ENCODE measurements at regions not wholly inside any gene's neighbourhood (a gene's known extent, or its start where the extent isn't known, plus 50 kb on each side); places are given as distances from the start of the nearest gene placed in this dataset.

- DNase-seq = no peak
- TF ChIP-seq CTCF (IDR thresholded peaks at IDR 0.05) (no peak), POLR2A (IDR thresholded peaks at IDR 0.05) (no peak)
- no peak overlapping the region for H3K27ac ChIP-seq
- intact Hi-C loops (cut with DNase I; ENCODE audit: low total_unique reads) = no loop called here
- no peaks in the 10 kb centered on the region for H3K9me3 ChIP-seq
- H3K4me1 ChIP-seq = peaks cover 0 to 9% of the 10 kb centered on the region in 2 donors
- H3K27me3 ChIP-seq = no peaks in the 10 kb centered on the region
- no peak overlapping the region for H3K4me3 ChIP-seq
- H3K36me3 ChIP-seq = no peaks in the 10 kb centered on the region
These were observed 333.0 kb upstream of the N4BP1 start for GRCh38 chr16:48942996-48943395.

DNA sequence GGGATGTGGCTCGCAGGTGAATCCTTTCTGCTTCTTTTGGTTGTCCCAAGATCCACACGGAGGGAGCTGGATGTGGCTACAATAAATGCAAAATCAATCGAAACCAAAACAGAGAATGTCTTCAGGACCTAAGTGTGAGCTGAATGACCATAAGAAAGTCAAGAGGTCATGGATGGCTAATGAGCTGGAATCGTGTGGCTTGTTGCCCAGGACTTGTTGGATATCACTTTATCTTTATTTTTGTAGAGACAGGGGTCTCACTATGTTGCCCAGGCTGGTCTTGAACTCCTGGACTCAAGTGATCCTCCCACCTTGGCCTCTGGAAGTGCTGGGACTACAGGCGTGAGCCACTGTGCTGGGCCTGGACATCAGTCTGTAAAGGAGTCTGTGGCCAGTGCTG is 326.8 kb upstream of the N4BP1 start:
- no peak for DNase-seq
- intact Hi-C loops (cut with DNase I; ENCODE audit: low total_unique reads) = no loop called here
- TF ChIP-seq POLR2A (IDR thresholded peaks at IDR 0.05) (no peak), CTCF (IDR thresholded peaks at IDR 0.05) (no peak)
- H3K4me1 ChIP-seq = peaks cover 0 to 9% of the 10 kb centered on the region in 2 donors
- H3K27ac ChIP-seq = no peak overlapping the region
- no peaks in the 10 kb centered on the region for H3K27me3 ChIP-seq
- no peaks in the 10 kb centered on the region for H3K36me3 ChIP-seq
- H3K4me3 ChIP-seq = no peak overlapping the region
- no peaks in the 10 kb centered on the region for H3K9me3 ChIP-seq

DNA sequence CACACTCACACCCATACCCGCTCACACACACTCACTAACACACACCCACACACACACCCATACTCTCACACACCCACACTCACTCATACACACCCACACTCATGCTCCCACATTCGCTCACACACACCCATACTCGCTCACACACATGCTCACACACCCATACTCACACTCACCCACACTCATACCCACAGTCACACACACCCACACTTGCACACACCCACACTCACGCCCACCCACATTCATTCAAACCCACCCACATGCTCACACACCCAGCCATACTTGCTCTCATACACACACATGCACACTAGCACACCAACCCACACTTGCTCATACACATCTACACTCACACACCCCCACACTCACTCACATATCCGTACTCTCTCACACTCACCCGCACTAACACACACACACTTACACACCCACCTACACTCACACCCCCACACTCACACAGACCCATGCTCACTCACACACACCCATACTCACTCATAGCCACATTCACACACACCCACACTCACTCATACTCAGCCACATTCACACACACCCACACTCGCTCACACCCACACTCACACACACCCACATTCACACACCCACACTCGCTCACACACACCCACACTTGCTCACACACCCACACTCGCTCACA is 322.4 kb upstream of the N4BP1 start:
- H3K9me3 ChIP-seq = no peaks in the 10 kb centered on the region
- no peak overlapping the region for H3K27ac ChIP-seq
- no peaks in the 10 kb centered on the region for H3K27me3 ChIP-seq
- no peaks in the 10 kb centered on the region for H3K36me3 ChIP-seq
- intact Hi-C loops (cut with DNase I; ENCODE audit: low total_unique reads) = no loop called here
- no peaks in the 10 kb centered on the region for H3K4me1 ChIP-seq
- H3K4me3 ChIP-seq = no peak overlapping the region
- TF ChIP-seq CTCF (IDR thresholded peaks at IDR 0.05) (no peak), POLR2A (IDR thresholded peaks at IDR 0.05) (no peak)
- DNase-seq = no peak

GRCh38 chr16:48930951-48931553 is 321.1 kb upstream of the N4BP1 start:
- H3K27ac ChIP-seq = no peak overlapping the region
- no peaks in the 10 kb centered on the region for H3K27me3 ChIP-seq
- H3K4me1 ChIP-seq = no peaks in the 10 kb centered on the region
- H3K4me3 ChIP-seq = no peak overlapping the region
- H3K36me3 ChIP-seq = no peaks in the 10 kb centered on the region
- DNase-seq = no peak
- TF ChIP-seq CTCF (IDR thresholded peaks at IDR 0.05) (no peak), POLR2A (IDR thresholded peaks at IDR 0.05) (no peak)
- H3K9me3 ChIP-seq = no peaks in the 10 kb centered on the region
- intact Hi-C loops (cut with DNase I; ENCODE audit: low total_unique reads) = no loop called here

DNA sequence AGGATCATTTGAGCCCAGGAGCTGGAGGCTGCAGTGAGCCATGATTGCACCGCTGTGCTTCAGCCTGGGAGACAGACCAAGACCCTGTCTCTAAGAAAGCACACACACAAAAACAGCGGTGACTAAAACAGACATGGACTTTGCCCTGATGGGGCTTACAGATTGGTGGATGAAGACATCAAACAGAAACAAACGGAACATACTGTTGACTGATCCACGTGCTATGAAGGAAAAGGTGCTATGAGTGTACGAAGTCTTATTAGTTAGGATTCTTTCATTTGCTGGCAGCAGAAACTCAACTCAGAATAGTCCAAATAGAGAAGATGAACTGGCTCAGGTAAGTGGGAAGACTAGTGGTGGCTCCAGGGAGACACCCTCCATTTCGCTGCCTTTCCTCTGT is 309.8 kb upstream of the N4BP1 start:
- H3K4me1 ChIP-seq = no peaks in the 10 kb centered on the region
- H3K4me3 ChIP-seq = no peak overlapping the region
- H3K9me3 ChIP-seq = no peaks in the 10 kb centered on the region
- no peaks in the 10 kb centered on the region for H3K27me3 ChIP-seq
- no peak for DNase-seq
- H3K36me3 ChIP-seq = no peaks in the 10 kb centered on the region
- no peak overlapping the region for H3K27ac ChIP-seq
- no peak for TF ChIP-seq CTCF (IDR thresholded peaks at IDR 0.05)
- TF ChIP-seq POLR2A (IDR thresholded peaks at IDR 0.05) = no peak
- intact Hi-C loops (cut with DNase I; ENCODE audit: low total_unique reads) = no loop called here

Data from uterus (tissue), 3 donors.